Posterior vena cava (tissue), 2 donors: ENCODE measurements at regions not wholly inside any gene's neighbourhood (a gene's known extent, or its start where the extent isn't known, plus 50 kb on each side); places are given as distances from the start of the nearest gene placed in this dataset.
"Not testable (repeated sequence)": the region's sequence is repeated elsewhere in the genome, so short reads cannot be mapped to it uniquely, and the experiment has no call there.

ENCODE experiments used
- DNase-seq: peaks from one replicate; pipeline ENCODE4 v3.0.0-alpha.2; 2020; ENCODE audit warnings: low spot score
- intact Hi-C, 2 donors: fragments of 100-400 bp; cut with DNase I; formaldehyde crosslinking; loops; one replicate each; pipeline versions ENCODE4 v1.14.1 to v1.14.2; 2022 to 2023
- donor health status: DM: yes; HTN: yes; CAD: no.
- donor health status: DM: yes; HTN: yes; CAD: no.

DNA sequence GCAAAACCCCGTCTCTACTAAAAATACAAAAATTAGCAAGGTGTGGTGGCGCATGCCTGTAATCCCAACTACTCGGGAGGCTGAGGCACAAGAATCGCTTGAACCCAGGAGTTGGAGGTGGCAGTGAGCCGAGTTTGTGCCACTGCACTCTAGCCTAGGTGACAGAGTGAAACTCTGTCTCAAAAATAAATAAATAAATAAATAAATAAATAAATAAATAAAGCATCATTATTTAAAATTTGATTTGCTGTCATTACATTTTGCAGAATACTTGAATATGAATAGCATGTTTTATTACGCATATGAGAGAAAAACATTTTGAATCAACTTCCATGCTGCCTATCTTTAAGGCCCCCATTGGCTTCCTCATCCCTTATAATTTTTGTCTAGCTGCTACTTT is 53.4 kb upstream of the MED14 start:
- intact Hi-C loops, DNase-seq: not testable (repeated sequence)

DNA sequence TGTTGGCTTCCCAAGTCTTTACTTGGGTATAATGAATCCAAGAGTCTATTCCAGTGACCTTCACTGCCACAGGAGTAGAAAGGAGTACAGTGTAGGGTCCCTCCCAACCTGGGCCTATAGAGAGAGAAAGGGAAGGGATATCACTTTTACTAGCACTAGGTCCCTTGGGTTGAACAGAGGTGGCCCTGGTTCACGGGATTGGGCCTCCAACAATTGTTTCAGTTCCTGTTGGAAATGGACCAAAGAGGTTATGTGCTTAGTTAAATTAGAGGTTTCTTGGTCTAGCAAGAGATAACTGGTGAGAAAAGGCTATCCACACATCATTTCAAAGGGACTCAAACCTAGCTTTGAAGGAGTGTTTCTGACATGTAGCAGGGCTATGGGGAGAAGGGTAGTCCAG is 57.1 kb upstream of the MED14 start:
- no peak for DNase-seq
- intact Hi-C loops: loop anchor here in 1 of 2 donors (10.0 kb wide), 1 partner anchor 138 kb away; no protein-coding TSS in a partner anchor

DNA sequence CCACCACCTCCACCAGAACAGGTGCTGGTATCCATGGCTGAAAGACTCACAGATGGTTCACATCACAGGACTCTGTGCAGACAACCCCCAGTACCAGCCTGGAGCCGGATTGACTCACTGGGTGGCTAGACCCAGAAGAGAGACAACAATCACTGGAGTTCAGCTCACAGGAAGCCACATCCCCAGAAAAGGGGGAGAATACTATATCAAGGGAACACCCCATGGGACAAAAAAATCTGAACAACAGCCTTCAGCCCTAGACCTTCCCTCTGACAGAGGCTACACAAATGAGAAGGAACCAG is 59.4 kb upstream of the MED14 start:
- intact Hi-C loops: loop anchor here in 1 of 2 donors (10.0 kb wide), 1 partner anchor 140 kb away; no protein-coding TSS in a partner anchor
- not testable (repeated sequence) for DNase-seq

DNA sequence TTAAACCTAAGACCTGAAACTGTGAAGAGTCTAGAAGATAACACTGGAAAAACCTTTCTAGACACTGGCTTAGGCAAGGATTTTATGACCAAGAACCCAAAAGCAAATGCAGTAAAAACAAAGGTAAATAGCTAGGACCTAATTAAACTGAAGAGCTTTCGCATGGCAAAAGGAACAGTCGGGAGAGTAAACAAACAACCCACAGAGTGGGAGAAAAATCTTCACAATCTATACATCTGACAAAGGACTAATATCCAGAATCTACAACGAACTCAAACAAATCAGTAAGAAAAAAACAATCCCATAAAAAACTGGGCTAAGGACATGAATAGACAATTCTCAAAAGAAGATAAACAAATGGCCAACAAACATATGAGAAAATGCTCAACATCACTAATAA is 64.4 kb upstream of the MED14 start:
- intact Hi-C loops: loop anchor here in 1 of 2 donors (10.0 kb wide), 1 partner anchor 145 kb away; no protein-coding TSS in a partner anchor
- DNase-seq: not testable (repeated sequence)

DNA sequence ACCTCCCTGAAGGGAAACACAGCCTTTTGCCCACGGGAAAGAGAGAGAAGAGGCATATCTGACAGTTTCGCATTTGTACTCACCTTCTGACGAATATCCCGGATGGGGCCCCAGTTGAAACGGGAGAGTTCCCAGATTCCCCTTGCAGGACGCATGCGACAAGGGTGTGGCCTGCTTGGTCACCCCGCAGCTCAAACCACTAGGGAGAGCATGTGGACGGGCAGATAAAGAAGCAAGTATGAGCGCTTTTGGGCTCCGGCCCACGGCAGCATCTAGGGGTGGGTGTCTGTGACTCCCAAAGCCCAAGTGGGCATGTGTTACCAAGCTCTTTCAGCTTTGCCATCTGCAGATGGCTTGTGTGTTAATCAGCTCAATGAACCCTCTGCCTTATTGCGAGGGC is 70.1 kb upstream of the MED14 start:
- intact Hi-C loops: no loop called here
- DNase-seq: no peak

DNA sequence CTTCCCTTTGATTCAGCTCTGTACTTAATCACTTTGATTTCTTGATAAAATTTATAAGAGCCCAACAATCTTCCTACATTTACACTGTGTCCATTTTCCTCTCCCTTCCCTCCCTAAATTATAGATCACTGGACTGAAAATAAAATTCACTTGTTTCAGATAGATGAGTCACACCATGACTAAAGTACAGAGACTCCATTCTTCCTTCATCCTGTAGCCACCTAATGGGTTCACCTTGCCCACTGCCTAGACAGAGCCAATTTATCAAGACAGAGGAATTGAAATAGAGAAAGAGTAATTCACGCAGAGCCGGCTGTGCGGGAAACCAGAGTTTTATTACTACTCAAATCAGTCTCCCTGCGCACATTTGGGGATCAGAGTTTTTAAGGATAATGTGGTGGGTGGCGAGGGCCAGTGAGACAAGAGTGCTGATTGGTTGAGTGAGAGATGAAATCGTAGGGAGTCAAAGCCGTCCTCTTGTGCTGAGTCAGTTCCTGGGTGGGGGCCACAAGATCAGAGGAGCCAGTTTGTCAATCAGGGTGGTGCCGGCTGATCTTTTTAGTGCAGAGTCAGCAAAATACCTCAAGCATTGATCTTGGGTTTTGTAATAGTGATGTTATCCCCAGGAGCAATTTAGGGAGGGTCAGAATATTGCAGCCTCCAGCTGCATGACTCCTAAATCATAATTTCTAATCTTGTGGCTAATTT is 71.3 kb upstream of the MED14 start:
- no peak for DNase-seq
- intact Hi-C loops: no loop called here

DNA sequence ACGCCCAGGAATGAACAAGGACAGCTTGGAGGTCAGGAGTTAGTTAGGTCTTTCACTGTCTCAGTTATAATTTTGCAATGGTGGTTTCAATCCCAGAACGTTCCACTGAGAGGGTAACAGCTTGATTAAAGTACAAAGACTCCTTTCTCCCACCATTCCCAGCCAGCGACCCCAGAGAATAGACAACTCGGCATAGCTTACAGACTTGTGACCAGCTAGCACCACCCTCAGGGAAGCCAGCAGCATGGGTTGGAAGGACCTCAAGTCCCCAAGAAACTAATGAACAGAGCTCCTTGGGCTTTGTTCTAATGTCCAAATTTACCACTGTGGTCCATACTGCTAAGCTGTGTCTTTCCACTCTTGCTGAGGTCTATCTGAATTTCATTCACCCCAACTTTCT is 72.0 kb upstream of the MED14 start:
- no peak for DNase-seq
- intact Hi-C loops: no loop called here

DNA sequence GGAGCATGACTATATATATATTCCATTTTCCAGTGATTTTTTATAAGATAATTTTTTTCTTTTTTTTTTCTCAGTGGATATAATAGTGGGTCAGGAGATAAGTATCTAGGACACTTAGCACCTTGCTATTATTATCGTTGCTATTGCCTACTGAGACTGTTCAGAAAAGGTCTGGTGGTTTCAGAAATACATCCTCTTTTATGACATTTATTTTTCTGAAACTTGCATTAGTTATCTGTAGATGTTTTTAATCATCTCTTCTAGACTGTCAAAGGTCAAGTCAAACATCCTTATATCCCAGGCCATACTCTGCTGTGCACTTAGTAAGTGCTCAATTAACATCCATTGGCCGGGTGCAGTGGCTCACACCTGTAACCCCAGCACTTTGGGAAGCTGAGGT is 72.9 kb upstream of the MED14 start:
- no peak for DNase-seq
- intact Hi-C loops: no loop called here

DNA sequence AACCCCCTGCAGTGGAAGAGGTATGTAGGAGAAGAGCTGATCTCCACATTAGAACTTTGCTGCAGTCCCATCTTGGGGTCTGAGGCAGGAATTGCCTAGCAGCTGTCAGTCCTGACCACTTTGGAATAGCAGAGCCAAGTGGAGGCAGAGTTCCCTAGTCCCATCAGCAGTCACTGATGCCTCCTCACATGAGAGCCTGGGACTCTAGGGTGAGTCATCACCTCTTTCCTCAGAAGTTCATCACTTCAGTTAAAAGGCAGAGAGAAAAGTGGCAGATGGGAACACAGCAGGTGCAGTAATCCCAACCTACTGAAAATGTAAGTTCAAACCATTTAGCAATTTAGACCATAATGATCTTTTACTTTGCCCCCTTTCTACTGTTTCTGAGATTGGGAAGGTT is 73.9 kb upstream of the MED14 start:
- intact Hi-C loops: no loop called here
- DNase-seq: no peak

DNA sequence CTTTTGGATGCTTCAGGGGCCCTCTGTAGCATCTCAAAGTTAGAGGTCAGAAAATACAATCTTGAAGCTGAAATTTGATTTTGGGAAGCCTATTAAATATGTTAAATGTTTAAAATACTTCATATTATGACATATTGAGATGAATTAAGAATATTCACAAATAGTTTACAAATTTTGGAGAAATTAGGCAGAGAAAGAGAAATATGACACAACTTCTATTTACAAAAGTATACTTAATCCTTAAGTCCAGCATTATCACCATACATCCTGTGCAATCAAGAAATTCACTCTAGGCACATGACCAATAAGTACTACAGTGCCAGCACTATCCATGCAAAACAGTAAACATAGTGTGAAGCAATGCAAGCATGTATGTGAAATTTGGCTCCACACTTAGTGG is 79.7 kb upstream of the MED14 start:
- DNase-seq: not testable (repeated sequence)
- intact Hi-C loops: loop anchor here in 1 of 2 donors (5.0 kb wide), 1 partner anchor 312 kb away; no protein-coding TSS in a partner anchor

DNA sequence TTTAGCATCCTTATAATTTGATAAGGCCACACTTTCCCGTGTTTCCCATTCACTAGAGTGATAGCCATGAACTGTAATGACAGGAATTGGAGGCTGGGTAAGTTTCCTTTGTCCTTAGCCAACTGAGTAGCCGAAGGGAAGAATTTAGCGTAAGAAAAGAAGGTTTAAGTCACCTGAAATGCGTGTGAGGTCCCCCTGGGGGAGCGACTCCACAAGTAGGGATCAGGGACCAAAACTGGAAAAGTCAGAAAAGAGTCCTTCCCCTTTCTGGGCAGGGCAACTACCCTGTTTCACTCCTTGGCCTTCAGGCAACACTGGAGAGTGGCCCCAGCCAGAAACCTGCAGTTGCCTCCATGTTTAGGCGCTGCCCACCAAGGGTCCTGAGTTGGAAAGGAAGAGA is 81.6 kb upstream of the MED14 start:
- intact Hi-C loops: loop anchor here in 1 of 2 donors (5.0 kb wide), 1 partner anchor 310 kb away; no protein-coding TSS in a partner anchor

DNA sequence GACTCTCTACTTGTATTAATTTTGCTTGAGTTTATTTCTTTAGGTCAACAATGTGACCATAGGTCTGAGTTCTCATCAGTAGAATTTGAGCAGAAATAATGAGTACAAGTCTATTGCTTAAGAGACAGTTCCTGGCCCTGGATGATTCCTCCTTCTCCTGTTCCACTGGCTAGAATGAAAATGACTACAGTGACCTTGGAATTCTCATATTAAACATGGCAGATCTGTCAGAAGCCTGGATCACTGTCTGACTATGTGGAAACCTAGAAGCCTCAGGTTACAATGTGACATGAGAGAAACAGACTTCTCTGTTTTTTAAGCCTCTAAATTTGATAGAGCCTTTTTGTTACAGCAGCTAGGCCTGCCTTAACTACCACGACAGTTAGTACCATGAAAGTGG is 82.9 kb upstream of the MED14 start:
- DNase-seq: no peak
- intact Hi-C loops: loop anchor here in 1 of 2 donors (5.0 kb wide), 1 partner anchor 309 kb away; no protein-coding TSS in a partner anchor

More for the DNA sequence above, 81.6 kb upstream of the MED14 start:
- no peak for DNase-seq

DNA sequence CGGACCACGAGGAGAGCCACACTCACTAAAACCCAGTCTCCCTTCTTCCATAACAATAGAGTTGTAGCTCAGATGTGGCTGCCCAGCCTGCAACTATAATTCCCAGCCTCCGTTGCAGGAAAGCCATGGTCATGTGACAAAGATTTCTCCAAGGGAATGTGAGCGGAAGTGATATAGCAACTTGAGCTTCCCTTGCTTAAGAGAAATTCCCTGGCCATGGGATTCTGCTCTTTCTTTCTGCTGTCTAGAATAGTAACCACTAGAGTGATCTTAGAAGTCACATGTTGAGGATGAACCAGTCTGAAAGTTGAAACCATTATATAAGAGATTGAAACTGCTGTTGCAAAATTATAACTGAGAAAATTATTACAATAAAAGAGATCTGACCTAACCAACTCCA is 86.4 kb upstream of the MED14 start:
- intact Hi-C loops: no loop called here
- DNase-seq: no peak

DNA sequence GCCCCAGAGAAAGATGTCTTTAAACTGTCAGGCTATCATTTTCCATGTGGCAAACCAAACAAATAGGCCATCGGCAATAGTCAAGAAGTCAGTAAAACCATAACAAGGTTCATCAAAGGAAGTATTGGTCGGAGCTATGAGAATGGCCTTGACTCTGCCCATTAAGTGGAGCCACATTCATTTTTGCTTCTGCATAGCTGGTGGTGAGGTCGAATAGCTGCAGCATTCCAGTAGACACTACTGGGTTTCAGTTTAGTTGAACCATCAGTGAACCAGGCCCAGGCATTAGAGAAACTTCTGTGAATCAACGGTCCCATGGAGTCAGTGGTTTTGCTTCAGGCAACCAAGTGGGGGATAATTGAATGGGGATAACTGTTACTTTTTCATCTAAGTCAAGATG is 92.0 kb upstream of the MED14 start:
- intact Hi-C loops: no loop called here
- no peak for DNase-seq

DNA sequence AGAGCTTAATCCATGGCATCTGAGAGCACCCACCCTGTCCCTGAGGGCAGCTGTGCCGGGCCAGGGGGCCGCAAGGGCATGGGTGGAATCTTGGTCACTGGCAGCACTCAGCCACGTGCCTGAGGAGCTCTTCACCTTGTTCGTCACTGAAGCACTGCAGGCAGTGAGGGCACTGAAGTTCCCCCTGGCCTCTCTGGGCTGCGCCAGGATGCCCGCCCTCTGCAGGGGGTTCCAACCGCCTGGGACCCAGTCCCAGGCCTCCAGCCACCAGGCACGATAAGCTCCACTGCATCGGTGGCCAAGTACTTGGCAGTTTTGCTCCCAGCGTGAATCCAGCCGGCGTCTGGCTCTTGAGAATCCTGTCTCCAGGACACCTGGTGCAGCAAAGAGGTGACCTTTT is 96.4 kb upstream of the MED14 start:
- DNase-seq: no peak
- intact Hi-C loops: no loop called here

DNA sequence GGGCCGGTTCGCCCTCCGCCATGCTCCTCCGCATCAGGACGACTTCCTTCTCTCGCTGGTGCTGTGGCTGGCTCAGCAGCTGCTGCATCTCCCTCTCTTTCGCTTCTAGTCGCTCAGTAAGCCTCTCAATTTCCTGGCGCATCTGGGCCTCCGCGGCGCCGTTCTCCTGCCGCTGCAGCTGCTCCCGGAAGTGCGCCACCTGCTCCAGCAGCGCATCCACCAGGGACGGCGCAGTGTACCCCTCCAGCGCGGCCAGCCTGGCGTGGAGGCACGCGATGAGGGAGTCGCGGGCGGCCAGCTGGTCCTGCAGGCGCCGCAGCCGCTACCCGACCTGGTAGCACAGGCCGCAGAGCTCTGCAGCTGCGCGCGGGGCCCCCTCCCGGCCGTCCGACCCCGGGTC is 97.4 kb upstream of the MED14 start:
- DNase-seq: no peak
- intact Hi-C loops: no loop called here

DNA sequence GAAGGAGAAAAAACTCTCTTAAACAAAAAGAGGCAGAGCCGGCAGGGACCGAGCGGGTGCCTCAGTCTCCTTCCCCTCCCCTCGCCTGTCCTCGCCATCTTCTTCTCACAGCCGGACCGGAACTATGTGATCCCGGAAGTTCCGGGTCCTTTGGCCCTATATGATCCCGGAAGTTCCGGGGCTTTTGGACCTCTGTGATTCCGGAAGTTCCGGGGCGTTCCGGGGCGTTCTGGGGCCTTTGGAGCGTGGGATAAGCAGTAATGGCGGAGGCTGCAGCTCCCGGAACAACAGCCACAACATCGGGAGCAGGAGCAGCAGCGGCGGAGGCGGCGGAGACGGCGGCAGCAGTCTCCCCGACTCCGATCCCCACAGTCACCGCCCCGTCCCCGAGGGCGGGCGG is 98.9 kb upstream of the MED14 start:
- intact Hi-C loops: no loop called here
- DNase-seq: no peak

DNA sequence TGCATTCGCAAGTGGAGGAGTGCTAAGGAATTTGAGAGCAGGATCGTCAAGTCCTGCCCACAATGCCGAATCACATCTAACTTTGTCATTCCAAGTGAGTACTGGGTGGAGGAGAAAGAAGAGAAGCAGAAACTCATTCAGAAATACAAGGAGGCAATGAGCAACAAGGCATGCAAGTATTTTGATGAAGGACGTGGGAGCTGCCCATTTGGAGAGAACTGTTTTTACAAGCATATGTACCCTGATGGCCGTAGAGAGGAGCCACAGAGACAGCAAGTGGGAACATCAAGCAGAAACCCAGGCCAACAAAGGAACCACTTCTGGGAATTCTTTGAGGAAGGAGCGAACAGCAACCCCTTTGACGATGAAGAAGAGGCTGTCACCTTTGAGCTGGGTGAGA is 100.2 kb upstream of the MED14 start:
- no peak for DNase-seq

DNA sequence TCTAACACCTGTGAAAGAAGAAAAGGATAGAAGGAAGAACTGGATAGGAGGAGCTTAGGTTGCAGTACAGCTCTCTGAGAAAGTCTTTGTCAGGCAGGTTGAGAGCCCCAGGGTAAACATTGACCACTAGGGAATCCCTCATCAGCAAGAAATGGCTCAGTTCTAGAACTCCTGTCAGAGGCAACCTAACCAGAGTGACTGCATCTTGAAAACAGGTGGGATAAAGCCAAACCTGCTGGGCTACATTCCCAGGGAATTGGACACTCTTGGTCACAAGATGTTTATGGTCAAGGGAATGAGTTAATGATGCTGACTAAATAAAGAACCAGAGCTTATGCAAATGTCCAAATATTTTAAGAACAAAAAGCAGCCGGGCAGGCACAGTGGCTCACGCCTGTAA is 108.3 kb upstream of the MED14 start:
- intact Hi-C loops: no loop called here
- DNase-seq: no peak

More for the DNA sequence above, 100.2 kb upstream of the MED14 start:
- intact Hi-C loops: no loop called here

DNA sequence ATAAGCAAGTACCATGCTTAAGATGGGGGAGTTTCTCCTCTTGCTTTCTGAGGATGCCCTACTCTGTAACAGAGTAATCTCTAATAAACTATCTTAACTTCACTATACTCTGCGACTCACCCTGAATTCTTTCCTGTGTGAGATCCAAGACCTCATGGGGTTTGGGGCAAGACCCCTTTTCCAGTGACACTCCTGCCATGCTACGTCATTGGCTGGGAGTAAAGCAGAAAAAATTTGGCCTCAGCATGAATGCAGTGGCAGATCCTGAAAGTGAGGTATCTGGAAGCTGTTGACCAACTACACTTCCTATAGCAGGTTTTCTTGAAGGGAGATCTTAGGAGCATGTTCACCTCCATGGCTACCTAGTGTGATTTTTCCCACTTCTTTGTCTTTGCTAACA is 109.1 kb upstream of the MED14 start:
- intact Hi-C loops: no loop called here
- DNase-seq: no peak

DNA sequence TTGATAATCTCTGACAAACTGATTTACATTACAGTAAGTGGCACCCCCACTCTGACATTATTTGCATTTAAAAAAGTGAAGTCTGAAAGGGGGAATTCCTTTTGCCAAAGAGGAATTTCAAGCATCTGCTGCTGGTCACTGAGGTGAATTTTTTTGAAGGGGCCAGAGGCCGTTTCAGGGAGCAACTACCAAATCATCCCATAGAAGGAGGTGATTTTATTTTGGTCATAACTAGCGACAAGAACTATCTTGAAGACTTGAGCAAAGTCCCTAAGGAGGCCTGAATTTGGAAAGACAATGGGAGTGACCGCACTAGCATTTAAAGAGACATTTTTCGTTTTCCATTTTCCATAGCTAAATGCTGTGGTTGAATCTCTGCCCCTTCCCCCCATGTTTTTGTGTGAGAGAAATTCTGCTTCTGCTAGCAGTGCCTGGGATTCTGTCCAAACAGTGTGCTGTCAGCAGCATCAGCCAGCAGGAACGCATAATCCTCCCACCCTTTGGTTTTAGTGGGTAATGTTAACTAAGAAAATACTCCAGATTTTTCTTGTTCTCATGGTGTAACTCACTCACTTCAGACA is 110.1 kb upstream of the MED14 start:
- intact Hi-C loops: no loop called here
- DNase-seq: no peak
